Spleen (tissue), 7 donors: ENCODE measurements at regions not wholly inside any gene's neighbourhood (a gene's known extent, or its start where the extent isn't known, plus 50 kb on each side); places are given as distances from the start of the nearest gene placed in this dataset.

Experiments
- CTCF ChIP-seq, 11 experiments: fragments of 200-600 bp in 7 of 11; fragments of 450-650 bp in 4 of 11; sonication (generic) in 4 of 11; IDR thresholded peaks in 8 of 11; conservative IDR thresholded peaks in 3 of 11; 1 replicate in 7 of 11; 2 replicates in 4 of 11; pipeline versions ENCODE4 v1.4.0 to v1.8.0; 2016 to 2021; ENCODE audit warnings: antibody characterized with exemption in 11 of 11, inconsistent platforms in 4 of 11, mild to moderate bottlenecking in 1 of 11
- POLR2A ChIP-seq, 3 donors: fragments of 450-650 bp; IDR thresholded peaks; one replicate each; pipeline ENCODE4 v1.5.1; 2017; ENCODE audit warnings: antibody characterized with exemption in 3 of 3, mild to moderate bottlenecking in 1 of 3
- POLR2AphosphoS5 ChIP-seq, 3 donors: sonication (generic); formaldehyde crosslinking; IDR thresholded peaks; one replicate each; pipeline ENCODE4 v1.5.1; 2017; ENCODE audit warnings: antibody characterized with exemption in 3 of 3
- donor health status: DM: no; HTN: no; CAD: no; lungs with moderate emphysema.
- donor health status: DM: no; HTN: no; CAD: no.
- donor health status: DM: no; HTN: no; CAD: no.

- no peak for TF ChIP-seq CTCF (IDR thresholded peaks at IDR 0.05 in 8 of 11, conservative IDR thresholded peaks at IDR 0.05 in 3 of 11)
- TF ChIP-seq POLR2AphosphoS5 (IDR thresholded peaks at IDR 0.05): no peak
- no peak for TF ChIP-seq POLR2A (IDR thresholded peaks at IDR 0.05)
These were observed 94.5 kb upstream of the ZNF827 start for GRCh38 chr4:146033149-146033548.
